Body of pancreas (tissue), 4 donors: ENCODE measurements at regions not wholly inside any gene's neighbourhood (a gene's known extent, or its start where the extent isn't known, plus 50 kb on each side); places are given as distances from the start of the nearest gene placed in this dataset.
"Not testable (repeated sequence)": the region's sequence is repeated elsewhere in the genome, so short reads cannot be mapped to it uniquely, and the experiment has no call there.

ENCODE experiments used
- ATAC-seq: fragments of 150-250 bp; one replicate; pipeline ENCODE4 v1.9.1; 2016
- DNase-seq, 4 donors: peaks; one replicate each; pipeline ENCODE4 v3.0.0-alpha.2; 2019
- H3K27ac ChIP-seq, 4 donors: fragments of 200-600 bp; sonication (generic); 1 replicate in 3 of 4; 2 replicates in 1 of 4; pipeline versions ENCODE4 v1.5.1 to v1.6.1; 2016 to 2019; ENCODE audit warnings: mild to moderate bottlenecking in 1 of 4, mixed read lengths in 1 of 4, moderate library complexity in 1 of 4
- H3K27me3 ChIP-seq, 2 donors: fragments of 200-600 bp; sonication (generic); one replicate each; pipeline ENCODE4 v1.6.0; 2016; ENCODE audit warnings: mild to moderate bottlenecking in 1 of 2
- H3K36me3 ChIP-seq, 2 donors: fragments of 200-600 bp; sonication (generic); replicated peaks in 1 of 2; 2 replicates each; pipeline ENCODE4 v1.5.1; 2016; ENCODE audit warnings: low read depth in 2 of 2; ENCODE audit not compliant: insufficient read depth in 1 of 2
- H3K4me1 ChIP-seq: fragments of 200-600 bp; sonication (generic); one replicate; pipeline ENCODE4 v1.6.0; 2016
- H3K4me3 ChIP-seq, 2 donors: fragments of 200-600 bp; sonication (generic); 1 replicate in 1 of 2; 2 replicates in 1 of 2; pipeline ENCODE4 v1.5.1; 2016 to 2019
- H3K9me3 ChIP-seq, 3 donors: fragments of 200-600 bp; sonication (generic); 1 replicate in 2 of 3; 2 replicates in 1 of 3; pipeline ENCODE4 v1.5.1; 2016
- CTCF ChIP-seq, 7 experiments: fragments of 450-650 bp in 4 of 7; fragments of 200-600 bp in 3 of 7; sonication (generic) in 3 of 7; IDR thresholded peaks; one replicate each; pipeline ENCODE4 v1.5.1; 2016 to 2019; ENCODE audit warnings: antibody characterized with exemption in 7 of 7
- POLR2A ChIP-seq, 3 donors: fragments of 450-650 bp; IDR thresholded peaks; one replicate each; pipeline ENCODE4 v1.6.1; 2016; ENCODE audit warnings: antibody characterized with exemption in 3 of 3, mild to moderate bottlenecking in 2 of 3
- WGBS, 2 donors: methylation state at CpG; one replicate each; pipeline ENCODE4 v1.1.5; 2017; 5-methylcytosine and 5-hydroxymethylcytosine counted together
- intact Hi-C: fragments of 100-400 bp; cut with DNase I; formaldehyde crosslinking; loops from one replicate; pipeline ENCODE4 v1.15.1; 2023

GRCh38 chr4:59537246-59537886 is 1662.8 kb upstream of the ADGRL3 start:
- ATAC-seq = no peak

DNA sequence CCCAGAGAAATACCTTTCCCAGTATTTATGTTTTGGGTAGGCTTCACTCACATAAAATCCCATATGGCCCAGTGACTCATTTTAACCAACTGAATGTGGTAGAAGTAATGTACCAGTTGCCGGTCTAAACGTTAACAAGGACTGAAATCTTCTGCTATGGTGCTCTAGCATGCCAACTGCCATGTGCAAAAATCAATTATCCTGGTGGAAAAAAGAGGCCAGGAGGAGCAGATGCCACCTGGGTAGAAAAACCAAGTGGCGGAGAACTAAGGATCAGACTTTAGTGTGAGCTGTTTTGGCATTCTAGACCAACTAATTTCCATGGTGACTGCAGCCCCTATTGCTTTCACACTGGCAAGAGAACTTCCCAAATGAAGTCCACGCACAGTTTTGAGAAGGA is 1660.7 kb upstream of the ADGRL3 start:
- intact Hi-C loops = no loop called here
- Histone ChIP-seq H3K4me3 (no peak overlapping the region), H3K36me3 (no peaks in the 10 kb centered on the region), H3K9me3 (no peaks in the 10 kb centered on the region), H3K27me3 (no peaks in the 10 kb centered on the region), H3K27ac (no peak overlapping the region), H3K4me1 (no peaks in the 10 kb centered on the region)
- no peak for ATAC-seq
- WGBS, 2 donors = 87 to 91% methylated on average over 4 of the region's 4 CpGs
- no peak for DNase-seq
- TF ChIP-seq CTCF (IDR thresholded peaks at IDR 0.05) (no peak), POLR2A (IDR thresholded peaks at IDR 0.05) (no peak)

More at GRCh38 chr4:59537246-59537886, 1662.8 kb upstream of the ADGRL3 start:
- DNase-seq = no peak
- no peak for TF ChIP-seq CTCF (IDR thresholded peaks at IDR 0.05)
- TF ChIP-seq POLR2A (IDR thresholded peaks at IDR 0.05) = no peak
- no peaks in the 10 kb centered on the region for H3K9me3 ChIP-seq
- intact Hi-C loops = no loop called here
- 40 to 49% methylated on average over 2 of the region's 2 CpGs for WGBS, 2 donors
- no peaks in the 10 kb centered on the region for H3K27me3 ChIP-seq
- H3K27ac ChIP-seq = no peak overlapping the region
- H3K4me3 ChIP-seq = no peak overlapping the region
- no peaks in the 10 kb centered on the region for H3K4me1 ChIP-seq
- no peaks in the 10 kb centered on the region for H3K36me3 ChIP-seq

DNA sequence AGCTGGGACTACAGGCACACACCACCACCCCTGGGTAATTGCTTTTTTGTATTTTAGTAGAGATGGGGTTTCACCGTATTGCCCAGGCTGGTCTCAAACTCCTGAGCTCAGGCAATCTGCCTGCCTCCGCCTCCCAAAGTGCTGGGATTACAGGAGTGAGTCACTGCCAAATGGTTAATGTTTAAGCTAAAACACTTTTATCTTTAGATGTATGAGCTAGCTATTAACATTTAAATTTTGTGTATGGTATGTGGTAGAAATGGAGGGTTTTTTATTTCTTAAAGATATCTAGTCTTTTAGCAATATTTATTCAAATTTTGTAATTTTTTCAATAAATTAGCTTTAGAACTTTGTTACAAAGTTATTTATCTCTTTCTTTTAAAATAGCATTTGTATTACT is 1659.8 kb upstream of the ADGRL3 start:
- Histone ChIP-seq H3K36me3 (no peaks in the 10 kb centered on the region), H3K27ac (no peak overlapping the region), H3K9me3 (no peaks in the 10 kb centered on the region), H3K4me1 (no peaks in the 10 kb centered on the region), H3K27me3 (no peaks in the 10 kb centered on the region), H3K4me3 (no peak overlapping the region)
- no peak for ATAC-seq
- DNase-seq = no peak
- intact Hi-C loops = no loop called here
- 22 to 39% methylated on average over 2 of the region's 2 CpGs for WGBS, 2 donors
- TF ChIP-seq POLR2A (IDR thresholded peaks at IDR 0.05) (no peak), CTCF (IDR thresholded peaks at IDR 0.05) (no peak)

DNA sequence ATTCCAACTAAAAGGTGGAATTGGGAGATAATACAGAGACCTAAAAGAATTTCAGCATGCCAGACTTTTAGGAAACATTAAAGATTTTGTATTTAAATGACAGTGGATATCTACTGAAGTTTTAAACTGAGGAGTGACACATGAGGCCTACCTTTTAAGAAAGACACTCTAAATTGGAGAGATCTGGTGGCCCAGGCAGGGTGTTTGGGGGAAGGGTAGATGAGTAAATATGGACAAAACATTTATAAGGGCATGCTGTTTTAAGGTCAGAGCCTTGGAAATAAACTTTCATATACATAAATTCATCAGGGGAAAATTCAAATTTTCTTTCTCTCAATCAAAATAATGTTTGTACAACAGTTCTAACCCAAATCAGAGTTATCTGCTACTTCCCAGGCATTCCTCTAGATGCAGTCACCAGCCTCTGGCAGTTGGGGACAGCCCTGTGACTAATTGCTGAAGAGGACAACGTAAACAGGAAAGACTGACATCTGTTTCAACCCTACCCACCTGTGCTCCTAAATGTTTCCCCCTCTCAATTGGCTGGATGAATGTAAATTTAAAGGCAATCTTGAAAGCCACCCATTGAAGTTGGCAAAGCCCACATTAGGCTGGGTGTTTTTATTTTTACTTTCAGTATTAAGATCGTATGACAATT is 1646.9 kb upstream of the ADGRL3 start:
- ATAC-seq (no peak), DNase-seq (no peak)
- no peaks in the 10 kb centered on the region for H3K4me1 ChIP-seq
- no peak overlapping the region for H3K4me3 ChIP-seq
- intact Hi-C loops = no loop called here
- TF ChIP-seq POLR2A (IDR thresholded peaks at IDR 0.05) = no peak
- no peak for TF ChIP-seq CTCF (IDR thresholded peaks at IDR 0.05)
- 38 to 63% methylated on average over 2 of the region's 2 CpGs for whole genome bisulfite sequencing, 2 donors
- H3K27me3 ChIP-seq = no peaks in the 10 kb centered on the region
- no peak overlapping the region for H3K27ac ChIP-seq
- no peaks in the 10 kb centered on the region for H3K9me3 ChIP-seq
- no peaks in the 10 kb centered on the region for H3K36me3 ChIP-seq

GRCh38 chr4:59553721-59554091 is 1646.4 kb upstream of the ADGRL3 start:
- Histone ChIP-seq H3K36me3 (no peaks in the 10 kb centered on the region), H3K27ac (no peak overlapping the region), H3K4me3 (no peak overlapping the region), H3K27me3 (no peaks in the 10 kb centered on the region), H3K4me1 (no peaks in the 10 kb centered on the region), H3K9me3 (no peaks in the 10 kb centered on the region)
- no peak for ATAC-seq
- TF ChIP-seq POLR2A (IDR thresholded peaks at IDR 0.05) (no peak), CTCF (IDR thresholded peaks at IDR 0.05) (no peak)
- WGBS, 2 donors = 39 to 56% methylated on average over 2 of the region's 2 CpGs
- DNase-seq = no peak
- intact Hi-C loops = no loop called here

DNA sequence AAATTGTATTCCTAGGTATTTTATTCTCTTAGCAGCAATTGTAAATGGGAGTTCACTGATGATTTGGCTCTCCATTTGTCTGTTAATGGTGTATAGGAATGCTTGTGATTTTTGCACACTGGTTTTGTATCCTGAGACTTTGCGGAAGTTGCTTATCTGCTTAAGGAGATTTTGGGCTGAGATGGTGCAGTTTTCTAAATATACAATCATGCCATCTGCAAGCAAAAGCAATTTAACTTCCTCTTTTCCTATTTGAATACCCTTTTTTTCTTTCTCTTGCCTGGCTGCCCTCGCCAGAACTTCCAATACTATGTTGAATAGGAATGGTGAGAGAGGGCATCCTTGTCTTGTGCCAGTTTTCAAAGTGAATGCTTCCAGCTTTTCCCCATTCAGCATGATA is 1643.9 kb upstream of the ADGRL3 start:
- H3K4me3 ChIP-seq, intact Hi-C loops, H3K27me3 ChIP-seq, H3K36me3 ChIP-seq, DNase-seq, ATAC-seq, H3K27ac ChIP-seq, H3K9me3 ChIP-seq, H3K4me1 ChIP-seq: not testable (repeated sequence)
- WGBS, 2 donors = 66 to 83% methylated on average over 2 of the region's 2 CpGs

GRCh38 chr4:59560141-59560648 is 1639.9 kb upstream of the ADGRL3 start:
- H3K36me3 ChIP-seq, H3K27me3 ChIP-seq, H3K27ac ChIP-seq, H3K4me3 ChIP-seq, DNase-seq, H3K4me1 ChIP-seq, ATAC-seq, intact Hi-C loops, H3K9me3 ChIP-seq: not testable (repeated sequence)
- 55 to 64% methylated on average over 9 of the region's 9 CpGs for WGBS, 2 donors
